CD14-positive monocyte (primary cell): ENCODE measurements at regions not wholly inside any gene's neighbourhood (a gene's known extent, or its start where the extent isn't known, plus 50 kb on each side); places are given as distances from the start of the nearest gene placed in this dataset.

Source experiments
- DNase-seq, 3 donors: peaks; one replicate each; pipeline ENCODE4 v3.0.0-alpha.2; 2011 to 2022
- H2AFZ ChIP-seq: 2 replicates; pipeline ENCODE4 v1.6.0; 2012; ENCODE audit warnings: mild to moderate bottlenecking, low read depth, low read length, inconsistent platforms; ENCODE audit not compliant: insufficient read depth, poor library complexity, severe bottlenecking
- H3K27ac ChIP-seq, 2 donors: 1 replicate in 1 of 2; 2 replicates in 1 of 2; pipeline ENCODE4 v1.5.1; 2012 to 2013; ENCODE audit warnings: low read length in 2 of 2, control low read depth in 1 of 2, inconsistent platforms in 1 of 2, low read depth in 1 of 2, mild to moderate bottlenecking in 1 of 2
- H3K27me3 ChIP-seq, 2 donors: one replicate each; pipeline versions ENCODE4 v1.6.0 to v1.6.1; 2011 to 2013; ENCODE audit warnings: low read length in 2 of 2; ENCODE audit not compliant: control insufficient read depth in 2 of 2, insufficient read depth in 2 of 2
- H3K36me3 ChIP-seq, 2 donors: replicated peaks in 1 of 2; 1 replicate in 1 of 2; 2 replicates in 1 of 2; pipeline versions ENCODE4 v1.5.1 to v1.6.1; 2012 to 2013; ENCODE audit warnings: low read length in 2 of 2, control low read depth in 1 of 2, inconsistent platforms in 1 of 2, mild to moderate bottlenecking in 1 of 2; ENCODE audit not compliant: insufficient read depth in 2 of 2, control insufficient read depth in 1 of 2
- H3K4me1 ChIP-seq, 2 donors: 1 replicate in 1 of 2; 2 replicates in 1 of 2; pipeline versions ENCODE4 v1.5.1 to v1.6.1; 2012 to 2013; ENCODE audit warnings: low read length in 2 of 2, control low read depth in 1 of 2, inconsistent platforms in 1 of 2, mild to moderate bottlenecking in 1 of 2, moderate library complexity in 1 of 2; ENCODE audit not compliant: insufficient read depth in 2 of 2, control insufficient read depth in 1 of 2
- H3K4me2 ChIP-seq: replicated peaks from 2 replicates; pipeline ENCODE3; 2012; ENCODE audit warnings: low read length, moderate library complexity, mild to moderate bottlenecking; ENCODE audit not compliant: poor library complexity, severe bottlenecking; ENCODE audit errors: extremely low read depth
- H3K4me3 ChIP-seq, 3 experiments: fragments of 200-600 bp in 1 of 3; sonication (generic) in 1 of 3; replicated peaks in 1 of 3; 1 replicate in 2 of 3; 2 replicates in 1 of 3; pipeline ENCODE4 v1.5.1; 2011 to 2013; ENCODE audit warnings: low read length in 3 of 3, mild to moderate bottlenecking in 3 of 3, control low read depth in 2 of 3, low read depth in 2 of 3, inconsistent platforms in 1 of 3, moderate library complexity in 1 of 3
- H3K79me2 ChIP-seq: 2 replicates; pipeline ENCODE4 v1.6.0; 2012; ENCODE audit warnings: mild to moderate bottlenecking, control low read depth, inconsistent platforms, low read length, moderate library complexity; ENCODE audit not compliant: insufficient read depth
- H3K9ac ChIP-seq: 2 replicates; pipeline ENCODE4 v1.6.0; 2017; ENCODE audit warnings: low read length, mild to moderate bottlenecking; ENCODE audit not compliant: insufficient read depth, poor library complexity, severe bottlenecking
- H3K9me3 ChIP-seq, 2 donors: replicated peaks in 1 of 2; 1 replicate in 1 of 2; 2 replicates in 1 of 2; pipeline versions ENCODE4 v1.5.1 to v1.6.1; 2012 to 2013; ENCODE audit warnings: low read length in 2 of 2, control low read depth in 1 of 2; ENCODE audit not compliant: control insufficient read depth in 1 of 2, insufficient read depth in 1 of 2
- H4K20me1 ChIP-seq: 2 replicates; pipeline ENCODE4 v1.6.0; 2012; ENCODE audit warnings: mild to moderate bottlenecking, low read length, control low read depth, moderate library complexity; ENCODE audit not compliant: insufficient read depth
- H3K27ac Mint-ChIP-seq, 7 donors: one replicate each; pipeline ENCODE4 v1.8.0; 2020; ENCODE audit warnings: mild to moderate bottlenecking in 7 of 7, mixed read lengths in 7 of 7, moderate library complexity in 6 of 7, inconsistent platforms in 2 of 7
- H3K27me3 Mint-ChIP-seq, 3 donors: one replicate each; pipeline ENCODE4 v1.8.0; 2021 to 2022; ENCODE audit warnings: low read depth in 3 of 3, mild to moderate bottlenecking in 3 of 3, mixed read lengths in 3 of 3, moderate library complexity in 3 of 3, inconsistent platforms in 1 of 3
- H3K36me3 Mint-ChIP-seq, 2 donors: one replicate each; pipeline ENCODE4 v1.8.0; 2020; ENCODE audit warnings: mixed read lengths in 2 of 2, inconsistent platforms in 1 of 2, mild to moderate bottlenecking in 1 of 2
- H3K4me1 Mint-ChIP-seq: one replicate; pipeline ENCODE4 v1.8.0; 2020; ENCODE audit warnings: mild to moderate bottlenecking, mixed read lengths
- H3K4me3 Mint-ChIP-seq, 2 donors: one replicate each; pipeline ENCODE4 v1.8.0; 2020; ENCODE audit warnings: mild to moderate bottlenecking in 2 of 2, mixed read lengths in 2 of 2, moderate library complexity in 1 of 2
- H3K9me3 Mint-ChIP-seq, 7 donors: one replicate each; pipeline ENCODE4 v1.8.0; 2020 to 2022; ENCODE audit warnings: mixed read lengths in 7 of 7, mild to moderate bottlenecking in 6 of 7, moderate library complexity in 6 of 7, inconsistent platforms in 2 of 7
- CTCF ChIP-seq: fragments of 200-600 bp; IDR thresholded peaks from one replicate; pipeline ENCODE4 v1.8.0; 2022; ENCODE audit warnings: antibody characterized with exemption, mild to moderate bottlenecking
- WGBS: methylation state at CpG from one replicate; pipeline ENCODE4 v1.1.5; 2013; ENCODE audit warnings: missing lambda C conversion rate; ENCODE audit not compliant: insufficient coverage; 5-methylcytosine and 5-hydroxymethylcytosine counted together
- intact Hi-C, 2 donors: fragments of 100-400 bp; cut with micrococcal nuclease; formaldehyde crosslinking; loops; one replicate each; pipeline versions ENCODE4 v1.15.0 to v1.15.1; 2023

GRCh38 chr6:74733830-74734620 lies 471.8 kb downstream of the COL12A1 start:
- H3K9me3 ChIP-seq: no peaks in the 10 kb centered on the region
- no peaks in the 10 kb centered on the region for H3K27me3 ChIP-seq
- Mint-ChIP-seq H3K36me3 (no peaks in the 10 kb centered on the region), H3K27ac (no peak overlapping the region), H3K9me3 (peaks cover 0 to 2% (median 0%) of the 10 kb centered on the region in 7 donors), H3K27me3 (peaks cover 0 to 2% (median 2%) of the 10 kb centered on the region in 3 donors), H3K4me1 (no peaks in the 10 kb centered on the region), H3K4me3 (no peak overlapping the region)
- no peak for TF ChIP-seq CTCF
- no peaks in the 10 kb centered on the region for H4K20me1 ChIP-seq
- no peaks in the 10 kb centered on the region for H3K79me2 ChIP-seq
- H2AFZ ChIP-seq: no peak overlapping the region
- H3K4me1 ChIP-seq: no peaks in the 10 kb centered on the region
- no peak overlapping the region for H3K27ac ChIP-seq
- intact Hi-C loops: no loop called here
- no peaks in the 10 kb centered on the region for H3K36me3 ChIP-seq
- no peak overlapping the region for H3K9ac ChIP-seq
- no peak overlapping the region for H3K4me3 ChIP-seq
- WGBS: 0% methylated on average over 1 of the region's 2 CpGs
- no peak for DNase-seq
- no peak overlapping the region for H3K4me2 ChIP-seq

GRCh38 chr6:74731931-74732330 lies 473.9 kb downstream of the COL12A1 start:
- Histone ChIP-seq H3K27me3 (no peaks in the 10 kb centered on the region), H3K4me3 (no peak overlapping the region), H3K9ac (no peak overlapping the region), H3K79me2 (no peaks in the 10 kb centered on the region), H3K4me1 (no peaks in the 10 kb centered on the region), H3K36me3 (no peaks in the 10 kb centered on the region), H2AFZ (no peak overlapping the region), H3K9me3 (no peaks in the 10 kb centered on the region), H3K27ac (no peak overlapping the region), H4K20me1 (no peaks in the 10 kb centered on the region), H3K4me2 (no peak overlapping the region)
- Mint-ChIP-seq H3K9me3 (peaks cover 0 to 2% (median 0%) of the 10 kb centered on the region in 7 donors), H3K27ac (no peak overlapping the region), H3K27me3 (peaks cover 0 to 2% (median 0%) of the 10 kb centered on the region in 3 donors), H3K4me3 (no peak overlapping the region), H3K4me1 (no peaks in the 10 kb centered on the region), H3K36me3 (no peaks in the 10 kb centered on the region)
- DNase-seq: no peak
- no peak for TF ChIP-seq CTCF
- intact Hi-C loops: no loop called here
- no CpG with 5 or more reads among the region's 4 CpGs for WGBS
